SU-DHL-6 (cell line): ENCODE measurements at regions not wholly inside any gene's neighbourhood (a gene's known extent, or its start where the extent isn't known, plus 50 kb on each side); places are given as distances from the start of the nearest gene placed in this dataset.

Experiments
- H2AFZ ChIP-seq: fragments of 200-600 bp; sonication (generic); 2 replicates; pipeline ENCODE4 v1.6.1; 2014; ENCODE audit warnings: low read depth, mild to moderate bottlenecking, moderate library complexity, mixed read lengths, antibody characterized with exemption, low read length; ENCODE audit not compliant: severe bottlenecking
- H3F3A ChIP-seq: fragments of 200-600 bp; shearing (Covaris generic); 2 replicates; pipeline ENCODE4 v1.6.0; 2016; ENCODE audit warnings: antibody characterized with exemption, mild to moderate bottlenecking; ENCODE audit not compliant: insufficient read depth
- H3K27ac ChIP-seq: fragments of 200-600 bp; sonication (generic); 2 replicates; pipeline ENCODE4 v1.5.1; 2016; ENCODE audit warnings: low read depth, mild to moderate bottlenecking, low read length, moderate library complexity, mixed read lengths
- H3K27me3 ChIP-seq: fragments of 200-600 bp; sonication (generic), shearing (Covaris generic); 2 replicates; pipeline ENCODE4 v1.6.0; 2014; ENCODE audit warnings: mild to moderate bottlenecking, low read length
- H3K36me3 ChIP-seq: fragments of 200-600 bp; sonication (generic); 2 replicates; pipeline ENCODE4 v1.6.1; 2014; ENCODE audit warnings: mild to moderate bottlenecking, low read length, mixed read lengths
- H3K4me2 ChIP-seq: fragments of 300-600, 200-600 bp; shearing (Covaris generic), sonication (generic); 2 replicates; pipeline ENCODE4 v1.6.0; 2014; ENCODE audit warnings: low read length, low read depth, mild to moderate bottlenecking; ENCODE audit not compliant: poor library complexity, severe bottlenecking
- H3K4me3 ChIP-seq: fragments of 200-600 bp; sonication (generic); 2 replicates; pipeline ENCODE4 v1.5.1; 2014; ENCODE audit warnings: antibody characterized with exemption, low read length, mild to moderate bottlenecking, mixed read lengths; ENCODE audit not compliant: insufficient read depth, poor library complexity, severe bottlenecking
- H3K79me2 ChIP-seq: fragments of 200-600 bp; sonication (generic); 2 replicates; pipeline ENCODE4 v1.6.1; 2014; ENCODE audit warnings: mild to moderate bottlenecking, low read length, moderate library complexity; ENCODE audit not compliant: insufficient read depth
- H3K9ac ChIP-seq: fragments of 200-600 bp; sonication (generic); 2 replicates; pipeline ENCODE4 v1.7.0; 2014; ENCODE audit warnings: mild to moderate bottlenecking, low read length
- H3K9me2 ChIP-seq: fragments of 200-600 bp; sonication (generic); replicated peaks from 2 replicates; pipeline ENCODE4 v1.6.1; 2014; ENCODE audit warnings: low read length; ENCODE audit not compliant: insufficient read depth
- H3K9me3 ChIP-seq: fragments of 200-600 bp; sonication (generic); 2 replicates; pipeline ENCODE4 v1.6.1; 2014; ENCODE audit warnings: low read length, mixed read lengths; ENCODE audit not compliant: insufficient read depth
- H4K20me1 ChIP-seq: fragments of 200-600 bp; sonication (generic); 2 replicates; pipeline ENCODE4 v1.6.1; 2014; ENCODE audit warnings: low read depth, mild to moderate bottlenecking, antibody characterized with exemption, low read length, moderate library complexity, mixed read lengths
- EZH2phosphoT487 ChIP-seq: fragments of 200-600 bp; sonication (generic), shearing (Covaris generic); conservative IDR thresholded peaks from 2 replicates; pipeline ENCODE4 v1.6.1; 2018; ENCODE audit warnings: mild to moderate bottlenecking, antibody characterized with exemption, low read length, moderate library complexity, mixed read lengths
- TF ChIP-seq, protein P1 (sequence below): fragments of 200-600 bp; sonication (generic); IDR thresholded peaks from one replicate; pipeline ENCODE4 v1.5.1; 2017; ENCODE audit warnings: antibody characterized with exemption, mild to moderate bottlenecking, low read length, moderate library complexity; ENCODE audit not compliant: insufficient read depth, poor library complexity, severe bottlenecking

GRCh38 chrX:144790148-144790547, 457.2 kb upstream of the SPANXN1 start:
- Histone ChIP-seq H3K9me2 (no peaks in the 10 kb centered on the region), H3K4me3 (no peak overlapping the region), H2AFZ (no peak overlapping the region), H3K4me2 (no peak overlapping the region), H3K27me3 (no peaks in the 10 kb centered on the region), H3K27ac (no peak overlapping the region), H3F3A (no peaks in the 10 kb centered on the region), H3K9me3 (no peaks in the 10 kb centered on the region), H3K79me2 (no peaks in the 10 kb centered on the region), H3K36me3 (no peaks in the 10 kb centered on the region), H4K20me1 (no peaks in the 10 kb centered on the region), H3K9ac (no peak overlapping the region)
- no peak for TF ChIP-seq EZH2phosphoT487
- TF ChIP-seq, protein P1, sequence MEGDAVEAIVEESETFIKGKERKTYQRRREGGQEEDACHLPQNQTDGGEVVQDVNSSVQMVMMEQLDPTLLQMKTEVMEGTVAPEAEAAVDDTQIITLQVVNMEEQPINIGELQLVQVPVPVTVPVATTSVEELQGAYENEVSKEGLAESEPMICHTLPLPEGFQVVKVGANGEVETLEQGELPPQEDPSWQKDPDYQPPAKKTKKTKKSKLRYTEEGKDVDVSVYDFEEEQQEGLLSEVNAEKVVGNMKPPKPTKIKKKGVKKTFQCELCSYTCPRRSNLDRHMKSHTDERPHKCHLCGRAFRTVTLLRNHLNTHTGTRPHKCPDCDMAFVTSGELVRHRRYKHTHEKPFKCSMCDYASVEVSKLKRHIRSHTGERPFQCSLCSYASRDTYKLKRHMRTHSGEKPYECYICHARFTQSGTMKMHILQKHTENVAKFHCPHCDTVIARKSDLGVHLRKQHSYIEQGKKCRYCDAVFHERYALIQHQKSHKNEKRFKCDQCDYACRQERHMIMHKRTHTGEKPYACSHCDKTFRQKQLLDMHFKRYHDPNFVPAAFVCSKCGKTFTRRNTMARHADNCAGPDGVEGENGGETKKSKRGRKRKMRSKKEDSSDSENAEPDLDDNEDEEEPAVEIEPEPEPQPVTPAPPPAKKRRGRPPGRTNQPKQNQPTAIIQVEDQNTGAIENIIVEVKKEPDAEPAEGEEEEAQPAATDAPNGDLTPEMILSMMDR: no peak

DNA sequence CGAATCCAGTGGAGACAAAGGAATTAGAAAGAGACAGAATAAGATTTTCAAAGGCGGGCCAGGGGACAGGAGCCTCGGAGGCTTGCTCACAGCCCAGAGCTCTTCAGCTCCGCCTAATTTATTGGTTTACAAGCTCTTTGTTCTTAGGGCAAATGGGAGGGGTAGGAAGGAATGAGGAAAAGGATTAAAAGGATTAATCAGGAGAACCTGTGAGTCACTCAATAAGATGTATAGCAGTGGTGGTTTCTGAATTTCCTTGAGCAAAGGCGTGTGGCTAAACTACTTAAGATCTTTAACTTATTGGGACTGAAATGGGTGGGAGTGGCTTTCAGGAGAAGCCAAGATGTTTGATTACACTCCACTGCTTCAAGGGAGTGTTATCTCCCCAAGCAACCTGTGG, 456.0 kb upstream of the SPANXN1 start:
- no peaks in the 10 kb centered on the region for H4K20me1 ChIP-seq
- H3K27me3 ChIP-seq: no peaks in the 10 kb centered on the region
- TF ChIP-seq, protein P1: no peak
- TF ChIP-seq EZH2phosphoT487: no peak
- H3K4me2 ChIP-seq: no peak overlapping the region
- no peak overlapping the region for H3K9ac ChIP-seq
- H3F3A ChIP-seq: no peaks in the 10 kb centered on the region
- no peak overlapping the region for H2AFZ ChIP-seq
- no peaks in the 10 kb centered on the region for H3K36me3 ChIP-seq
- H3K9me3 ChIP-seq: no peaks in the 10 kb centered on the region
- no peaks in the 10 kb centered on the region for H3K79me2 ChIP-seq
- no peak overlapping the region for H3K27ac ChIP-seq
- H3K4me3 ChIP-seq: no peak overlapping the region
- no peaks in the 10 kb centered on the region for H3K9me2 ChIP-seq

- Histone ChIP-seq H3K36me3 (no peaks in the 10 kb centered on the region), H3K4me2 (peak overlapping the region; percentile 56), H3K9ac (no peak overlapping the region), H3K9me3 (no peaks in the 10 kb centered on the region), H3F3A (no peaks in the 10 kb centered on the region), H3K27me3 (no peaks in the 10 kb centered on the region), H4K20me1 (no peaks in the 10 kb centered on the region), H2AFZ (peak overlapping the region; percentile 57), H3K4me3 (no peak overlapping the region), H3K27ac (peak overlapping the region; percentile 78), H3K79me2 (no peaks in the 10 kb centered on the region), H3K9me2 (no peaks in the 10 kb centered on the region)
- TF ChIP-seq, protein P1: no peak
- TF ChIP-seq EZH2phosphoT487: no peak
These were observed 448.3 kb upstream of the SPANXN1 start for GRCh38 chrX:144798972-144799371.

DNA sequence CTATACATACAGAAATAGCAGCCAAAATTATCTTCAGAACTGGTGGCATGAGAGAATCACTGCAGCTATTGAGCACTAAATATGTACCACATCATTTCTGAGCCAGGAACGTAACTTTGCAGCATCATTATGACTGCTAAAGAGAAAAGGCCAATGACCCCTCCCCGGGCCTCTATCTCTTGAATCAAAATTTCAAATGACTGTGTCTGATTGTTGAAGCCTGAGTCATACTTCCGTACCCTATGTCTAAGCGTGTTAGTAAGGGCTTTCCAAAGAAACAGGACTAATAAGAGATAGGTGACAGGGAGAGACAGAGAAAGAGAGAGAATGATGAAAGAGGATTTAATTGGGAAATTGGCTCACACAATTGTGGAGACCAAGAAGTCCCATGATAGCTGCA, 445.5 kb upstream of the SPANXN1 start:
- H3K4me2 ChIP-seq: no peak overlapping the region

More for the DNA sequence above, 445.5 kb upstream of the SPANXN1 start:
- Histone ChIP-seq H3K36me3 (no peaks in the 10 kb centered on the region), H3K4me3 (no peak overlapping the region), H3K9me3 (no peaks in the 10 kb centered on the region), H3F3A (no peaks in the 10 kb centered on the region), H3K27me3 (no peaks in the 10 kb centered on the region), H3K79me2 (no peaks in the 10 kb centered on the region), H3K9me2 (no peaks in the 10 kb centered on the region), H3K27ac (no peak overlapping the region), H3K9ac (no peak overlapping the region), H2AFZ (no peak overlapping the region), H4K20me1 (no peaks in the 10 kb centered on the region)
- TF ChIP-seq EZH2phosphoT487: no peak
- TF ChIP-seq, protein P1: no peak
